GM18951 (cell line): ENCODE measurements at regions not wholly inside any gene's neighbourhood (a gene's known extent, or its start where the extent isn't known, plus 50 kb on each side); places are given as distances from the start of the nearest gene placed in this dataset.

Experiments
- POLR2A ChIP-seq: IDR thresholded peaks from 4 replicates; pipeline ENCODE4 v1.6.1; 2011; ENCODE audit warnings: mild to moderate bottlenecking; ENCODE audit not compliant: insufficient read length, insufficient read depth; ENCODE audit errors: extremely low read depth
- in situ Hi-C: fragments of 300-500 bp; cut with MboI; formaldehyde crosslinking; loops from one replicate; pipeline ENCODE4 v1.12.0; 2022; ENCODE audit warnings: low sequenced_read_pairs, mixed read lengths, inconsistent platforms; ENCODE audit not compliant: unreplicated experiment

- in situ Hi-C loops, result no loop called here
- TF ChIP-seq POLR2A, result no peak
Observed at GRCh38 chr15:31858026-31858425, 172.3 kb upstream of the CHRNA7 start.

GRCh38 chr15:31866248-31866647, 164.1 kb upstream of the CHRNA7 start:
- TF ChIP-seq POLR2A, result no peak
- in situ Hi-C loops, result no loop called here

- in situ Hi-C loops, result no loop called here
- TF ChIP-seq POLR2A, result no peak
Observed at GRCh38 chr15:31867536-31868442, 162.5 kb upstream of the CHRNA7 start.

GRCh38 chr15:31869686-31870307, 160.5 kb upstream of the CHRNA7 start:
- in situ Hi-C loops, result no loop called here
- TF ChIP-seq POLR2A, result no peak

GRCh38 chr15:31870328-31871165, 159.8 kb upstream of the CHRNA7 start, which contains the start of gene OTUD7A:
TSS of gene OTUD7A (minus strand) at chr15:31870673.
- in situ Hi-C loops, result no loop called here
- TF ChIP-seq POLR2A, result peak; percentile 38

GRCh38 chr15:31871166-31871886, 159.0 kb upstream of the CHRNA7 start:
- no peak for TF ChIP-seq POLR2A
- in situ Hi-C loops, result no loop called here

- in situ Hi-C loops, result no loop called here
- no peak for TF ChIP-seq POLR2A
Observed at GRCh38 chr15:31871887-31872281, 158.4 kb upstream of the CHRNA7 start.

GRCh38 chr15:31887246-31887645, 143.1 kb upstream of the CHRNA7 start:
- no peak for TF ChIP-seq POLR2A
- in situ Hi-C loops, result no loop called here

GRCh38 chr15:31892513-31892912, 137.8 kb upstream of the CHRNA7 start:
- in situ Hi-C loops, result no loop called here
- no peak for TF ChIP-seq POLR2A

GRCh38 chr15:31893780-31894179, 136.5 kb upstream of the CHRNA7 start:
- in situ Hi-C loops, result no loop called here
- TF ChIP-seq POLR2A, result no peak

GRCh38 chr15:31897746-31898145, 132.6 kb upstream of the CHRNA7 start:
- TF ChIP-seq POLR2A, result no peak
- in situ Hi-C loops, result no loop called here

- no peak for TF ChIP-seq POLR2A
- in situ Hi-C loops, result no loop called here
Observed at GRCh38 chr15:31901501-31901900, 128.8 kb upstream of the CHRNA7 start.
